A549 (cell line): ENCODE measurements at regions not wholly inside any gene's neighbourhood (a gene's known extent, or its start where the extent isn't known, plus 50 kb on each side); places are given as distances from the start of the nearest gene placed in this dataset.

Experiments used
- ATAC-seq, 2 experiments: fragments of 200-7000 bp in 1 of 2; fragments of >200 bp in 1 of 2; cut with Nextera tagmentation in 1 of 2; cut with Tn5 transposase in 1 of 2; 3 replicates each; pipeline versions ENCODE4 v1.8.0 to v1.9.1; 2018 to 2020; ENCODE audit warnings: mild to moderate bottlenecking in 1 of 2, moderate library complexity in 1 of 2
- CTCF ChIA-PET: fragments of 300-600 bp; sonication (Branson Sonifier 250); formaldehyde crosslinking; extraction: SDS; loops from one replicate; lab custom pipeline; 2021; ENCODE audit warnings: antibody characterized with exemption, inconsistent platforms; lab: Yijun Ruan, JAX
- POLR2A ChIA-PET: fragments of 350-600 bp; formaldehyde crosslinking; extraction: SDS; loops from one replicate; lab custom pipeline; 2021; ENCODE audit warnings: antibody characterized with exemption, inconsistent platforms; lab: Yijun Ruan, JAX
- DNase-seq, 2 experiments: peaks; one replicate each; pipeline versions ENCODE4 v3.0.0 to v3.0.0-alpha.2; 2011 to 2016; ENCODE audit warnings: low read depth in 1 of 2, low spot score in 1 of 2
- FAIRE-seq: peaks from 2 replicates; lab custom pipeline; 2011; peaks lifted over from hg19 to GRCh38; lab: Jason Lieb, UNC
- H3K27ac ChIP-seq, 2 experiments: fragments of >200 bp; sonication (Bioruptor Twin); formaldehyde crosslinking; 3 replicates each; pipeline ENCODE4 v1.5.1; 2016 to 2017
- H3K4me1 ChIP-seq: fragments of >200 bp; sonication (Bioruptor Twin); formaldehyde crosslinking; 3 replicates; pipeline ENCODE4 v1.6.1; 2016
- H3K4me2 ChIP-seq: fragments of >200 bp; sonication (Bioruptor Twin); formaldehyde crosslinking; 3 replicates; pipeline ENCODE4 v1.6.1; 2016
- H3K4me3 ChIP-seq: fragments of >200 bp; sonication (Bioruptor Twin); formaldehyde crosslinking; 3 replicates; pipeline ENCODE4 v1.5.1; 2016
- H3K9me3 ChIP-seq: fragments of >200 bp; sonication (Bioruptor Twin); formaldehyde crosslinking; 3 replicates; pipeline ENCODE4 v1.6.1; 2016
- BCL3 ChIP-seq: fragments of >200 bp; sonication (Bioruptor Twin); formaldehyde crosslinking; IDR thresholded peaks from 3 replicates; pipeline ENCODE4 v1.6.1; 2016
- CBX8 ChIP-seq: fragments of 200-600 bp; sonication (generic); IDR thresholded peaks from 2 replicates; pipeline ENCODE4 v1.6.1; 2016
- CHD4 ChIP-seq: fragments of 200-600 bp; sonication (generic); IDR thresholded peaks from 2 replicates; pipeline ENCODE4 v1.6.1; 2016; ENCODE audit warnings: antibody characterized with exemption, mild to moderate bottlenecking, borderline replicate concordance
- EHMT2 ChIP-seq: fragments of 200-600 bp; sonication (generic); IDR thresholded peaks from 2 replicates; pipeline ENCODE4 v1.6.1; 2016; ENCODE audit warnings: antibody characterized with exemption, low read depth, mild to moderate bottlenecking, moderate library complexity
- EP300 ChIP-seq, 2 experiments: fragments of >200 bp; sonication (Bioruptor Twin); formaldehyde crosslinking; IDR thresholded peaks; 2 replicates in 1 of 2; 3 replicates in 1 of 2; pipeline ENCODE4 v1.6.1; 2016 to 2017
- ESRRA ChIP-seq: fragments of 150-350 bp; IDR thresholded peaks from 2 replicates; pipeline ENCODE4 v1.6.1; 2014; ENCODE audit warnings: mild to moderate bottlenecking, low read length, borderline replicate concordance
- GATA3 ChIP-seq: IDR thresholded peaks from 2 replicates; pipeline ENCODE4 v1.6.1; 2012; ENCODE audit warnings: borderline replicate concordance
- HDAC2 ChIP-seq: fragments of 200-600 bp; sonication (generic); IDR thresholded peaks from 2 replicates; pipeline ENCODE4 v1.6.1; 2016
- HES2 ChIP-seq: fragments of >200 bp; sonication (Bioruptor Twin); formaldehyde crosslinking; IDR thresholded peaks from 2 replicates; pipeline ENCODE4 v1.6.1; 2016
- HOXB5 ChIP-seq: fragments of 250-450 bp; sonication (Bioruptor Pico); IDR thresholded peaks from 2 replicates; pipeline ENCODE4 v1.5.0; 2020; ENCODE audit warnings: mild to moderate bottlenecking, moderate library complexity
- JUNB ChIP-seq: fragments of >200 bp; sonication (Bioruptor Twin); formaldehyde crosslinking; IDR thresholded peaks from 2 replicates; pipeline ENCODE4 v1.6.1; 2016
- MAX ChIP-seq: IDR thresholded peaks from 2 replicates; pipeline ENCODE4 v1.6.1; 2012
- MAZ ChIP-seq: fragments of 150-350 bp; IDR thresholded peaks from 2 replicates; pipeline ENCODE4 v1.6.1; 2014; ENCODE audit warnings: antibody characterized with exemption, low read depth, low read length, borderline replicate concordance
- POLR2A ChIP-seq: IDR thresholded peaks from 2 replicates; pipeline ENCODE4 v1.6.1; 2012; ENCODE audit warnings: mild to moderate bottlenecking, low read length
- RAD21 ChIP-seq, 2 experiments: fragments of >200 bp in 1 of 2; sonication (Bioruptor Twin) in 1 of 2; formaldehyde crosslinking in 1 of 2; IDR thresholded peaks in 1 of 2; conservative IDR thresholded peaks in 1 of 2; 2 replicates in 1 of 2; 3 replicates in 1 of 2; pipeline ENCODE4 v1.6.1; 2012 to 2018; ENCODE audit warnings: inconsistent platforms in 1 of 2
- RARB ChIP-seq: fragments of 250-450 bp; sonication (Bioruptor Pico); IDR thresholded peaks from 2 replicates; pipeline ENCODE4 v1.8.0; 2021; ENCODE audit warnings: mild to moderate bottlenecking, moderate library complexity
- RCOR1 ChIP-seq: fragments of 150-350 bp; IDR thresholded peaks from 2 replicates; pipeline ENCODE4 v1.6.1; 2014; ENCODE audit warnings: antibody characterized with exemption, low read length, low read depth
- REST ChIP-seq: fragments of 200-600 bp; sonication (generic); IDR thresholded peaks from 2 replicates; pipeline ENCODE4 v1.6.1; 2016; ENCODE audit warnings: antibody characterized with exemption, mild to moderate bottlenecking, moderate library complexity
- SREBF2 ChIP-seq: fragments of 450-650 bp; IDR thresholded peaks from 2 replicates; pipeline ENCODE4 v1.6.1; 2014; ENCODE audit warnings: mild to moderate bottlenecking, moderate library complexity
- TFCP2L1 ChIP-seq: fragments of 250-450 bp; sonication (Bioruptor Pico); IDR thresholded peaks from 2 replicates; pipeline ENCODE4 v1.5.0; 2021; ENCODE audit warnings: mild to moderate bottlenecking
- TP53 ChIP-seq: fragments of 250-450 bp; sonication (Bioruptor Pico); IDR thresholded peaks from 2 replicates; pipeline ENCODE4 v1.5.0; 2021; ENCODE audit warnings: mild to moderate bottlenecking, moderate library complexity
- USF2 ChIP-seq: fragments of 450-650 bp; IDR thresholded peaks from 2 replicates; pipeline ENCODE4 v1.6.1; 2014; ENCODE audit warnings: antibody characterized with exemption
- ZSCAN20 ChIP-seq: fragments of 250-450 bp; sonication (Bioruptor Pico); IDR thresholded peaks from 2 replicates; pipeline ENCODE4 v1.8.0; 2022; ENCODE audit warnings: mild to moderate bottlenecking, moderate library complexity
- WGBS: methylation state at CpG from one replicate; pipeline ENCODE4 v1.1.6; 2017; ENCODE audit errors: missing lambda C conversion rate; 5-methylcytosine and 5-hydroxymethylcytosine counted together

- ChIA-PET POLR2A (no interaction called here), CTCF (no interaction called here)
- no peak overlapping the region for H3K4me2 ChIP-seq
- WGBS = 52% methylated on average over 2 of the region's 4 CpGs
- H3K27ac ChIP-seq = no peak overlapping the region
- H3K4me1 ChIP-seq = no peaks in the 10 kb centered on the region
- FAIRE-seq = no peak
- no peaks in the 10 kb centered on the region for H3K9me3 ChIP-seq
- DNase-seq = no peak
- ATAC-seq = no peak
- TF ChIP-seq GATA3 = no peak
- no peak for TF ChIP-seq EHMT2
- TF ChIP-seq MAX = no peak
- no peak for TF ChIP-seq TFCP2L1 (CRISPR knock-in tag)
- no peak for TF ChIP-seq CBX8
- no peak for TF ChIP-seq ZSCAN20 (CRISPR knock-in tag)
- no peak for TF ChIP-seq RAD21 (conservative IDR thresholded peaks at IDR 0.05 in 1 of 2, IDR thresholded peaks at IDR 0.05 in 1 of 2)
- no peak for TF ChIP-seq CHD4
- no peak for TF ChIP-seq HDAC2
- no peak for TF ChIP-seq HES2
- TF ChIP-seq EP300 (IDR thresholded peaks at IDR 0.05) = no peak
- no peak for TF ChIP-seq RCOR1
- TF ChIP-seq SREBF2 = no peak
- TF ChIP-seq MAZ = no peak
- no peak for TF ChIP-seq POLR2A
- TF ChIP-seq USF2 = no peak
- no peak for TF ChIP-seq RARB (CRISPR knock-in tag)
- no peak overlapping the region for H3K4me3 ChIP-seq
Observed at GRCh38 chr13:39945226-39945625, 289.8 kb downstream of the COG6 start.

- no peak for ATAC-seq
Observed at GRCh38 chr13:39946769-39947168, 291.3 kb downstream of the COG6 start.

More at GRCh38 chr13:39946769-39947168, 291.3 kb downstream of the COG6 start:
- ChIA-PET POLR2A (no interaction called here), CTCF (interaction anchor here (1.0 kb wide), 1 partner anchor 232 kb away, joined by 3 read pairs; no protein-coding TSS in a partner anchor)
- 88% methylated on average over 1 of the region's 1 CpG for WGBS
- no peak overlapping the region for H3K27ac ChIP-seq
- TF ChIP-seq TP53 (no peak), REST (no peak), ESRRA (no peak), JUNB (no peak), BCL3 (no peak), RAD21 (conservative IDR thresholded peaks at IDR 0.05 in 1 of 2, IDR thresholded peaks at IDR 0.05 in 1 of 2) (no peak), HOXB5 (no peak)
- no peaks in the 10 kb centered on the region for H3K9me3 ChIP-seq
- no peaks in the 10 kb centered on the region for H3K4me1 ChIP-seq
- H3K4me2 ChIP-seq = no peak overlapping the region
- FAIRE-seq (no peak), DNase-seq (no peak)
- H3K4me3 ChIP-seq = no peak overlapping the region
